HG02981 (cell line): ENCODE measurements at regions not wholly inside any gene's neighbourhood (a gene's known extent, or its start where the extent isn't known, plus 50 kb on each side); places are given as distances from the start of the nearest gene placed in this dataset.
"Not testable (repeated sequence)": the region's sequence is repeated elsewhere in the genome, so short reads cannot be mapped to it uniquely, and the experiment has no call there.

Experiments used
- ATAC-seq: cut with Tn5 transposase; IDR thresholded peaks from one replicate; pipeline ENCODE4 v1.9.1; 2021; ENCODE audit warnings: mild to moderate bottlenecking, moderate library complexity; ENCODE audit not compliant: unreplicated experiment

GRCh38 chr5:34188001-34188822 is 145.2 kb upstream of the C1QTNF3 start:
- ATAC-seq = not testable (repeated sequence)

GRCh38 chr5:34189246-34189645 is 146.2 kb upstream of the C1QTNF3 start:
- ATAC-seq = not testable (repeated sequence)

- ATAC-seq = not testable (repeated sequence)
These were observed 146.9 kb upstream of the C1QTNF3 start for GRCh38 chr5:34189752-34190411.

GRCh38 chr5:34190466-34190865 is 147.5 kb upstream of the C1QTNF3 start:
- not testable (repeated sequence) for ATAC-seq

- ATAC-seq = not testable (repeated sequence)
These were observed 148.3 kb upstream of the C1QTNF3 start for GRCh38 chr5:34191279-34191744.

- not testable (repeated sequence) for ATAC-seq
These were observed 149.3 kb upstream of the C1QTNF3 start for GRCh38 chr5:34192064-34192922.

- ATAC-seq = not testable (repeated sequence)
These were observed 149.9 kb upstream of the C1QTNF3 start for GRCh38 chr5:34192923-34193262.

GRCh38 chr5:34193297-34193696 is 150.3 kb upstream of the C1QTNF3 start:
- not testable (repeated sequence) for ATAC-seq

- not testable (repeated sequence) for ATAC-seq
These were observed 150.8 kb upstream of the C1QTNF3 start for GRCh38 chr5:34193804-34194203.

GRCh38 chr5:34196091-34196490 is 153.1 kb upstream of the C1QTNF3 start:
- not testable (repeated sequence) for ATAC-seq

- not testable (repeated sequence) for ATAC-seq
These were observed 162.3 kb upstream of the C1QTNF3 start for GRCh38 chr5:34205347-34205746.

GRCh38 chr5:34217386-34217785 is 174.4 kb upstream of the C1QTNF3 start:
- ATAC-seq = not testable (repeated sequence)

GRCh38 chr5:34221329-34222073 is 178.5 kb upstream of the C1QTNF3 start:
- not testable (repeated sequence) for ATAC-seq

- ATAC-seq = not testable (repeated sequence)
These were observed 180.1 kb upstream of the C1QTNF3 start for GRCh38 chr5:34223158-34223557.

- not testable (repeated sequence) for ATAC-seq
These were observed 187.4 kb upstream of the C1QTNF3 start for GRCh38 chr5:34230402-34230801.

- ATAC-seq = not testable (repeated sequence)
These were observed 200.8 kb upstream of the C1QTNF3 start for GRCh38 chr5:34243802-34244201.

GRCh38 chr5:34244281-34245031 is 201.4 kb upstream of the C1QTNF3 start:
- not testable (repeated sequence) for ATAC-seq

- ATAC-seq = not testable (repeated sequence)
These were observed 202.0 kb upstream of the C1QTNF3 start for GRCh38 chr5:34245032-34245394.

GRCh38 chr5:34245813-34246212 is 202.8 kb upstream of the C1QTNF3 start:
- not testable (repeated sequence) for ATAC-seq

- not testable (repeated sequence) for ATAC-seq
These were observed 215.6 kb upstream of the C1QTNF3 start for GRCh38 chr5:34258598-34258997.
